H9 (cell line): ENCODE measurements at regions not wholly inside any gene's neighbourhood (a gene's known extent, or its start where the extent isn't known, plus 50 kb on each side); places are given as distances from the start of the nearest gene placed in this dataset.

Experiments
- DNase-seq: peaks from one replicate; pipeline ENCODE4 v3.0.0-alpha.2; 2017
- H2AFZ ChIP-seq: one replicate; pipeline ENCODE4 v1.6.1; 2013; ENCODE audit warnings: mild to moderate bottlenecking, low read length, control low read depth, moderate library complexity
- H2AK5ac ChIP-seq: 2 replicates; pipeline ENCODE4 v1.6.1; 2013; ENCODE audit warnings: low read length, control low read depth, mixed read lengths; ENCODE audit not compliant: insufficient read length
- H2BK120ac ChIP-seq: one replicate; pipeline ENCODE4 v1.6.1; 2013; ENCODE audit warnings: low read depth, mild to moderate bottlenecking, low read length, control low read depth, inconsistent platforms; ENCODE audit not compliant: poor library complexity, severe bottlenecking
- H2BK12ac ChIP-seq: 2 replicates; pipeline ENCODE4 v1.6.1; 2013; ENCODE audit warnings: low read length, control low read depth, mixed read lengths, low read depth; ENCODE audit not compliant: insufficient read length
- H2BK15ac ChIP-seq: 2 replicates; pipeline ENCODE4 v1.6.1; 2013; ENCODE audit warnings: low read depth, low read length, control low read depth
- H2BK20ac ChIP-seq: one replicate; pipeline ENCODE4 v1.6.1; 2013; ENCODE audit warnings: low read depth, mild to moderate bottlenecking, low read length, control low read depth, inconsistent platforms; ENCODE audit not compliant: poor library complexity, severe bottlenecking
- H2BK5ac ChIP-seq: 2 replicates; pipeline ENCODE4 v1.6.1; 2013; ENCODE audit warnings: low read length, control low read depth, mixed read lengths; ENCODE audit not compliant: insufficient read length
- H3K14ac ChIP-seq: 2 replicates; pipeline ENCODE4 v1.6.1; 2013; ENCODE audit warnings: low read length, control low read depth; ENCODE audit not compliant: insufficient read depth
- H3K18ac ChIP-seq: 2 replicates; pipeline ENCODE4 v1.6.1; 2013; ENCODE audit warnings: low read depth, mild to moderate bottlenecking, mixed read lengths, low read length, control low read depth; ENCODE audit not compliant: insufficient read length
- H3K23ac ChIP-seq: 2 replicates; pipeline ENCODE4 v1.6.1; 2013; ENCODE audit warnings: low read length, control low read depth, mixed read lengths, low read depth; ENCODE audit not compliant: insufficient read length
- H3K23me2 ChIP-seq: 2 replicates; pipeline ENCODE4 v1.6.1; 2013; ENCODE audit warnings: low read depth, mild to moderate bottlenecking, mixed read lengths, low read length, control low read depth; ENCODE audit not compliant: insufficient read length, poor library complexity, severe bottlenecking
- H3K27ac ChIP-seq: 2 replicates; pipeline ENCODE4 v1.5.1; 2013; ENCODE audit warnings: low read length, control low read depth, mixed read lengths, low read depth; ENCODE audit not compliant: insufficient read length
- H3K27me3 ChIP-seq: 2 replicates; pipeline ENCODE4 v1.6.1; 2013; ENCODE audit warnings: low read length, control low read depth, inconsistent platforms; ENCODE audit not compliant: insufficient read depth
- H3K4ac ChIP-seq: 2 replicates; pipeline ENCODE4 v1.6.1; 2013; ENCODE audit warnings: low read depth, mild to moderate bottlenecking, control low read depth, inconsistent platforms, low read length, moderate library complexity
- H3K4me1 ChIP-seq: 2 replicates; pipeline ENCODE4 v1.6.1; 2013; ENCODE audit warnings: low read length, control low read depth, inconsistent platforms; ENCODE audit not compliant: insufficient read depth
- H3K4me2 ChIP-seq: 2 replicates; pipeline ENCODE4 v1.6.1; 2013; ENCODE audit warnings: low read length, control low read depth, mixed read lengths; ENCODE audit not compliant: insufficient read length, insufficient read depth
- H3K56ac ChIP-seq: 2 replicates; pipeline ENCODE4 v1.6.1; 2013; ENCODE audit warnings: low read depth, mild to moderate bottlenecking, mixed read lengths, low read length, control low read depth; ENCODE audit not compliant: insufficient read length
- H3K79me1 ChIP-seq: 2 replicates; pipeline ENCODE4 v1.6.1; 2013; ENCODE audit warnings: low read depth, mild to moderate bottlenecking, moderate library complexity, low read length, control low read depth, inconsistent platforms; ENCODE audit not compliant: insufficient read depth, poor library complexity, severe bottlenecking
- H3K79me2 ChIP-seq: 2 replicates; pipeline ENCODE4 v1.6.1; 2013; ENCODE audit warnings: low read length, control low read depth, inconsistent platforms; ENCODE audit not compliant: insufficient read depth
- H3K9ac ChIP-seq: 2 replicates; pipeline ENCODE4 v1.6.1; 2013; ENCODE audit warnings: low read length, control low read depth, mixed read lengths; ENCODE audit not compliant: insufficient read length; ENCODE audit errors: extremely low read depth
- H3K9me3 ChIP-seq: one replicate; pipeline ENCODE4 v1.6.1; 2013; ENCODE audit warnings: low read depth, low read length, inconsistent platforms; ENCODE audit not compliant: control insufficient read depth
- H3T11ph ChIP-seq: one replicate; pipeline ENCODE4 v1.6.1; 2013; ENCODE audit warnings: mild to moderate bottlenecking, low read length, control low read depth, inconsistent platforms
- H4K20me1 ChIP-seq: one replicate; pipeline ENCODE4 v1.6.1; 2013; ENCODE audit not compliant: control insufficient read depth, insufficient read length, insufficient read depth
- H4K5ac ChIP-seq: 2 replicates; pipeline ENCODE4 v1.6.1; 2013; ENCODE audit warnings: low read depth, mild to moderate bottlenecking, mixed read lengths, low read length, control low read depth; ENCODE audit not compliant: insufficient read length
- H4K8ac ChIP-seq: replicated peaks from 2 replicates; pipeline ENCODE4 v1.6.1; 2013; ENCODE audit warnings: low read length, control low read depth, mixed read lengths, low read depth; ENCODE audit not compliant: insufficient read length
- H4K91ac ChIP-seq: 2 replicates; pipeline ENCODE4 v1.6.1; 2013; ENCODE audit warnings: low read depth, mild to moderate bottlenecking, moderate library complexity, mixed read lengths, low read length, control low read depth; ENCODE audit not compliant: insufficient read length
- H3K27ac Mint-ChIP-seq, 3 experiments: 2 replicates in 2 of 3; 3 replicates in 1 of 3; pipeline ENCODE4 v1.8.0; 2020 to 2021; ENCODE audit warnings: mixed read lengths in 3 of 3, mild to moderate bottlenecking in 1 of 3, moderate library complexity in 1 of 3
- H3K27me3 Mint-ChIP-seq: 2 replicates; pipeline ENCODE4 v1.8.0; 2021; ENCODE audit warnings: low read depth, mild to moderate bottlenecking, moderate library complexity, mixed read lengths
- H3K36me3 Mint-ChIP-seq, 3 experiments: 2 replicates in 2 of 3; 3 replicates in 1 of 3; pipeline ENCODE4 v1.8.0; 2020 to 2021; ENCODE audit warnings: low read depth in 3 of 3, mixed read lengths in 3 of 3; ENCODE audit not compliant: insufficient read depth in 1 of 3
- H3K4me1 Mint-ChIP-seq, 2 experiments: 2 replicates each; pipeline ENCODE4 v1.8.0; 2020; ENCODE audit warnings: mixed read lengths in 2 of 2
- H3K4me3 Mint-ChIP-seq, 2 experiments: 2 replicates in 1 of 2; 3 replicates in 1 of 2; pipeline ENCODE4 v1.8.0; 2020 to 2021; ENCODE audit warnings: mild to moderate bottlenecking in 2 of 2, mixed read lengths in 2 of 2, moderate library complexity in 1 of 2
- H3K9me3 Mint-ChIP-seq, 2 experiments: 2 replicates in 1 of 2; 3 replicates in 1 of 2; pipeline ENCODE4 v1.8.0; 2020; ENCODE audit warnings: mild to moderate bottlenecking in 2 of 2, mixed read lengths in 2 of 2, moderate library complexity in 1 of 2
- WGBS: extraction: QIAGEN DNeasy Blood & Tissue Kit; methylation state at CpG from one replicate; pipeline ENCODE4 v1.1.7; 2013; ENCODE audit warnings: missing lambda C conversion rate, low lambda C conversion rate, mixed read lengths; ENCODE audit not compliant: insufficient read length; ENCODE audit errors: extremely low coverage; 5-methylcytosine and 5-hydroxymethylcytosine counted together
- TF ChIP-seq, protein P1 (sequence below): fragments of 200-600 bp; sonication (generic); conservative IDR thresholded peaks from 3 replicates; pipeline ENCODE4 v1.8.0; 2021; ENCODE audit warnings: antibody characterized with exemption, mild to moderate bottlenecking

DNA sequence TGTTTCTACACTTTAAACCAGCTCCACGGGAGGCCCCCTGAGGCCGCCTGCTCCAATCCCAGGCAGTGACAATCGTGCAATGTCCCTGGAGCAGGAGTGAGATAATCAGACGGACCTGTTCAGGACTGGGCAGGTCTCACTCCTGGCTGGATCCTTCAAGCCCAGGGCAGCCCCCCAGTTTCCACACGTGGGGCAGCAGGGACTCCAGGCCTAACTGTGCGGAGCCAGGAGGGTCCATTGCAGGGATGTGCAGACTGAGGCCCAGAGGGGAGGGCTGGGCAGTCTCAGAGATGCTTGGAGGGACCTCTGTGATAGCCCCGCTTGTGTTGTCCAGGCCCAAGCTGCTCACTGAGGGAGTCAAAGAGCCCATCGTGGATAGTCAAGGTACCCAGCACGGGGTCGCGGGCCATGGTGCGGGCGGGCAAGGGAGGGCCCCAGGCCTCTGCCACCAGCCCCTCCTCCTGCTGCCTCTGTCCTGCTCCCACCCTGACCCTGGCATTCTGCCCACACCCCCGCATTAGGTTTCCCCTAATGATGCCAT is 110.5 kb upstream of the KCTD7 start:
- Mint-ChIP-seq H3K4me3 (no peak overlapping the region), H3K4me1 (no peaks in the 10 kb centered on the region; a peak in 1 of 4 replicates), H3K27me3 (peaks cover 21% of the 10 kb centered on the region), H3K9me3 (no peaks in the 10 kb centered on the region; a peak in 1 of 5 replicates), H3K27ac (no peak overlapping the region), H3K36me3 (no peaks in the 10 kb centered on the region)
- no peak overlapping the region for H2AFZ ChIP-seq
- no peaks in the 10 kb centered on the region for H3K79me1 ChIP-seq
- no peak overlapping the region for H3K4me2 ChIP-seq
- no peak overlapping the region for H2BK12ac ChIP-seq
- no peak overlapping the region for H2BK20ac ChIP-seq
- H3K18ac ChIP-seq, result no peak overlapping the region
- H3K27me3 ChIP-seq, result no peaks in the 10 kb centered on the region
- no peak overlapping the region for H3K23ac ChIP-seq
- no peak overlapping the region for H2BK5ac ChIP-seq
- no peaks in the 10 kb centered on the region for H4K20me1 ChIP-seq
- H3K9me3 ChIP-seq, result no peaks in the 10 kb centered on the region
- no peak overlapping the region for H3K56ac ChIP-seq
- H2BK120ac ChIP-seq, result no peak overlapping the region
- no peak for DNase-seq
- no peak overlapping the region for H2AK5ac ChIP-seq
- H3K4ac ChIP-seq, result no peak overlapping the region
- H2BK15ac ChIP-seq, result no peak overlapping the region
- H4K91ac ChIP-seq, result no peak overlapping the region
- TF ChIP-seq, protein P1, sequence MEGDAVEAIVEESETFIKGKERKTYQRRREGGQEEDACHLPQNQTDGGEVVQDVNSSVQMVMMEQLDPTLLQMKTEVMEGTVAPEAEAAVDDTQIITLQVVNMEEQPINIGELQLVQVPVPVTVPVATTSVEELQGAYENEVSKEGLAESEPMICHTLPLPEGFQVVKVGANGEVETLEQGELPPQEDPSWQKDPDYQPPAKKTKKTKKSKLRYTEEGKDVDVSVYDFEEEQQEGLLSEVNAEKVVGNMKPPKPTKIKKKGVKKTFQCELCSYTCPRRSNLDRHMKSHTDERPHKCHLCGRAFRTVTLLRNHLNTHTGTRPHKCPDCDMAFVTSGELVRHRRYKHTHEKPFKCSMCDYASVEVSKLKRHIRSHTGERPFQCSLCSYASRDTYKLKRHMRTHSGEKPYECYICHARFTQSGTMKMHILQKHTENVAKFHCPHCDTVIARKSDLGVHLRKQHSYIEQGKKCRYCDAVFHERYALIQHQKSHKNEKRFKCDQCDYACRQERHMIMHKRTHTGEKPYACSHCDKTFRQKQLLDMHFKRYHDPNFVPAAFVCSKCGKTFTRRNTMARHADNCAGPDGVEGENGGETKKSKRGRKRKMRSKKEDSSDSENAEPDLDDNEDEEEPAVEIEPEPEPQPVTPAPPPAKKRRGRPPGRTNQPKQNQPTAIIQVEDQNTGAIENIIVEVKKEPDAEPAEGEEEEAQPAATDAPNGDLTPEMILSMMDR, result no peak
- H3K14ac ChIP-seq, result no peak overlapping the region
- H3K9ac ChIP-seq, result no peak overlapping the region
- H4K5ac ChIP-seq, result no peak overlapping the region
- H3K27ac ChIP-seq, result no peak overlapping the region
- no peaks in the 10 kb centered on the region for H3K4me1 ChIP-seq
- H3T11ph ChIP-seq, result no peak overlapping the region
- no peak overlapping the region for H4K8ac ChIP-seq
- no peaks in the 10 kb centered on the region for H3K23me2 ChIP-seq
- no peaks in the 10 kb centered on the region for H3K79me2 ChIP-seq
- WGBS, result no CpG with 5 or more reads among the region's 14 CpGs
